ENCODE measurements at regions not wholly inside any gene's neighbourhood (a gene's known extent, or its start where the extent isn't known, plus 50 kb on each side); places are given as distances from the start of the nearest gene placed in this dataset.
A peak's percentile ranks its signal among the peaks of the same experiment; 100 is the strongest.

DNA sequence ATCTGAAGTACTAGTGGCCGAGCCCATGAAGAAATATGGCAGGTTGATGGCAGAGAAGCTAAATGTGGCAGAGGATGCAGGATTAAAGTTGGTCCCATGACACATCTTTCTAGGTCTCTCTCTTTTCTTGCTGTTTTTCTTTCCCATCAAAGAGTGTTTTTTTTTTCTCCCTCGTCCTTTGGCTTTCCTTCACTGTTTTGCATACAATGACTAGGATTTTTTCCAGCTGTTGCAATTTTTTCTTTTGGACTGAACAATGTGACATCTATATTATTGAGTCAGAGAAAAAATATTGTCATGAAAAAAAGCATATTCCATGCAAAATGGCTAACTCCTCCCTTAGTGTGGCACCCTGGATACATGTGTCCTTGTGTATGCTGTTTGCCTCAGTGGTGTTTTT lies 939.5 kb upstream of the FANCL start:
- Mint-ChIP-seq H3K4me1 (peaks cover 30% of the 10 kb centered on the region), H3K36me3 (ENCODE audit: low read depth) (no peaks in the 10 kb centered on the region), H3K4me3 (no peak overlapping the region), H3K9me3 (no peaks in the 10 kb centered on the region), H3K27ac (no peak overlapping the region), H3K27me3 (ENCODE audit: low read depth) (no peaks in the 10 kb centered on the region)
- TF ChIP-seq, protein P1, sequence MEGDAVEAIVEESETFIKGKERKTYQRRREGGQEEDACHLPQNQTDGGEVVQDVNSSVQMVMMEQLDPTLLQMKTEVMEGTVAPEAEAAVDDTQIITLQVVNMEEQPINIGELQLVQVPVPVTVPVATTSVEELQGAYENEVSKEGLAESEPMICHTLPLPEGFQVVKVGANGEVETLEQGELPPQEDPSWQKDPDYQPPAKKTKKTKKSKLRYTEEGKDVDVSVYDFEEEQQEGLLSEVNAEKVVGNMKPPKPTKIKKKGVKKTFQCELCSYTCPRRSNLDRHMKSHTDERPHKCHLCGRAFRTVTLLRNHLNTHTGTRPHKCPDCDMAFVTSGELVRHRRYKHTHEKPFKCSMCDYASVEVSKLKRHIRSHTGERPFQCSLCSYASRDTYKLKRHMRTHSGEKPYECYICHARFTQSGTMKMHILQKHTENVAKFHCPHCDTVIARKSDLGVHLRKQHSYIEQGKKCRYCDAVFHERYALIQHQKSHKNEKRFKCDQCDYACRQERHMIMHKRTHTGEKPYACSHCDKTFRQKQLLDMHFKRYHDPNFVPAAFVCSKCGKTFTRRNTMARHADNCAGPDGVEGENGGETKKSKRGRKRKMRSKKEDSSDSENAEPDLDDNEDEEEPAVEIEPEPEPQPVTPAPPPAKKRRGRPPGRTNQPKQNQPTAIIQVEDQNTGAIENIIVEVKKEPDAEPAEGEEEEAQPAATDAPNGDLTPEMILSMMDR (IDR thresholded peaks at IDR 0.05; ENCODE audit: unreplicated experiment in 3 of 3), result no peak

DNA sequence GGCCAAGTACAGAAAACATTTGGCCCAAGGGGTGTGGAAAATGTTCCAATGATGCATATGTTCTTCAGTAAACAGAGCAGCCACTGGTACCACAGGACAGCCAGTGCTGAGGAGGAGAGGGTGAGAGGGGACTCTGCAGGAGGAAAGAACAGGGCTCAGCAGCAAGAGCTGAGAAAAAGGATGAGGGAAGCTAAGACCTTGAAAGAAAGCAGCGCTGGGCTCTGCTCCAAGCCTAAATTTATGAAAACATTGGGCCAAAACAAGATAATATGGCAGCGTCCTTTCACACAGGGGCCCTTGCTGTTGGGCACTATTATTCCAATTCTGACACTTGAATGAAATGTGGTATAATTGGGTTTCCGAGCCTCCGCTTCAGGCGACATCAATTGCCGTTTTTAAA lies 939.0 kb upstream of the FANCL start:
- Mint-ChIP-seq H3K36me3 (ENCODE audit: low read depth) (no peaks in the 10 kb centered on the region), H3K27me3 (ENCODE audit: low read depth) (no peaks in the 10 kb centered on the region), H3K4me3 (no peak overlapping the region), H3K4me1 (peaks cover 30% of the 10 kb centered on the region), H3K9me3 (no peaks in the 10 kb centered on the region), H3K27ac (no peak overlapping the region)
- TF ChIP-seq, protein P1 (IDR thresholded peaks at IDR 0.05; ENCODE audit: unreplicated experiment in 3 of 3), result no peak

DNA sequence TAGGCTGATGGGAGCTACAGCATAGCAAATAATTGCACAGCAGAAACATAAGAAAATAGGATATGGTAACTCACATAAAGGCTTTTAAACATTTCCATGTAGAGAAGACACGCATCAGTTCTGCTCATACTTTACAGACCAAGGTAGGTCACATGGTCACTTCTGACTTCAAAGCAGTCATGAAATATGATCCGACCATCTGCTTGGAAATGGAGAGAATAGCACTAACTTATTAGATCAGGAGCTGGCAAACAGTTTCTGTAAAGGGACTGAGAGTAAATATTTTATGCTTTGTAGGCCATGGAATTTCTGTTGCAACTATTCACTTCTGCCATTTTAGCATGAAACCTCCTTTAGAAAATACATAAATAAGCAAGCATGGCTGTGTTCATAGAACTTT lies 936.6 kb upstream of the FANCL start:
- TF ChIP-seq, protein P1 (IDR thresholded peaks at IDR 0.05; ENCODE audit: unreplicated experiment in 3 of 3), result no peak
- H3K36me3 Mint-ChIP-seq (ENCODE audit: low read depth), result no peaks in the 10 kb centered on the region
- no peaks in the 10 kb centered on the region for H3K9me3 Mint-ChIP-seq
- no peak overlapping the region for H3K4me3 Mint-ChIP-seq
- peak overlapping the region in 1 of 3 experiments; percentile 36 for H3K27ac Mint-ChIP-seq
- H3K27me3 Mint-ChIP-seq (ENCODE audit: low read depth), result no peaks in the 10 kb centered on the region
- peaks cover 11% of the 10 kb centered on the region for H3K4me1 Mint-ChIP-seq

DNA sequence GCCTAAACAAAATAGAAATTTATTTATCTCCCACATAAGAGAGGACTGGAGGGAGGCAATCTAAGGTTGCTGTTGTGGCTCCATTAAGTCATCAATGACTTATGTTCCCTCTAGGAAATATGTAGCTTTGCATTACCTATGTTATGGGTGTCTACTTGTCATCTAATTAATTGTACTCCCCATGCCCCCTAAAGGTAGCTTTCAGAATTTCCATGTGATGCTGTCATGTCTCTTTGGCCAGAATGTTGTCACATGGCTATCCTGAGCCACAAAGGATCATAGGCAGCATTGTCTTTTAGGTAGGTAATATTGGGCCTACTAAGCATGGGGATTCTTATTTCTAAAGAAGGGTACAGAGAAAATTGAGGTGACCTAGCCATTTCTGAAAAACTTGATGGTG lies 935.6 kb upstream of the FANCL start:
- TF ChIP-seq, protein P1 (IDR thresholded peaks at IDR 0.05; ENCODE audit: unreplicated experiment in 3 of 3), result no peak
- Mint-ChIP-seq H3K9me3 (no peaks in the 10 kb centered on the region), H3K4me1 (peaks cover 11% of the 10 kb centered on the region), H3K36me3 (ENCODE audit: low read depth) (no peaks in the 10 kb centered on the region), H3K27me3 (ENCODE audit: low read depth) (no peaks in the 10 kb centered on the region), H3K4me3 (no peak overlapping the region), H3K27ac (no peak overlapping the region)

DNA sequence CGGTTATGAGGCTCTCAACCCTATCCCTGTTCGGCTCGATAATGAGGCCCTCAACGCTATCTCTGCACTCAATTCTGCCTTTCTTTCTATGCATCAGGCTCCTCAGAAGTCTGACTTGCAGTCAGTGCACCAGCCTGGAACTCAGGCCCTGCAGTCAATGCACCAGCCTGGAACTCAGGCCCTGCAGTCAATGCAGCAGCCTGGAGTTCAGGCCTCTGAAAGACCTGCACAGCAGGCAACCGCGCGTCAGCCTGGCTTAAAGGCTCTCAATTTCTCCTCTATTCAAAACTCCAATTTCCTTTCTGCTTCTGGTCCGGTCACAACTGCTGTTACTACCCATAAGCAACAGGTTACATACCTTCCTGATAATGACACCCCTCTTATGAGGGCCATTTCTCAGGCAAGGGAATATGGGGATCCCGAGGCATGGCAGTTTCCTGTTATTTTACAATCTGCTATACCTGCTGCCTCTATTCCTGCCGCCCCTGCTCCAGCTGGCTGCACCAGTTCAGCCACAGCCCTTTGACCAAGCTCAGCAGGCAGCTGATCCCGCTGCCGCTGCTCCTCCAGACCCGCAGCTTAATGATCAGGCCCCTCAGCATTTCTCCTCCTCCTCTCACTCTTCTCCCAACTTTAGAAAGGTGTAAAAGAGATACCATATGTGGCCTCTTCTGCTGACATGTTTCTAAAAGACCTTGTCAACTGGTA lies 933.6 kb upstream of the FANCL start:
- Mint-ChIP-seq H3K4me1 (peaks cover 5% of the 10 kb centered on the region), H3K27ac (no peak overlapping the region), H3K4me3 (no peak overlapping the region), H3K36me3 (ENCODE audit: low read depth) (no peaks in the 10 kb centered on the region), H3K27me3 (ENCODE audit: low read depth) (no peaks in the 10 kb centered on the region), H3K9me3 (no peaks in the 10 kb centered on the region)
- TF ChIP-seq, protein P1 (IDR thresholded peaks at IDR 0.05; ENCODE audit: unreplicated experiment in 3 of 3), result no peak

DNA sequence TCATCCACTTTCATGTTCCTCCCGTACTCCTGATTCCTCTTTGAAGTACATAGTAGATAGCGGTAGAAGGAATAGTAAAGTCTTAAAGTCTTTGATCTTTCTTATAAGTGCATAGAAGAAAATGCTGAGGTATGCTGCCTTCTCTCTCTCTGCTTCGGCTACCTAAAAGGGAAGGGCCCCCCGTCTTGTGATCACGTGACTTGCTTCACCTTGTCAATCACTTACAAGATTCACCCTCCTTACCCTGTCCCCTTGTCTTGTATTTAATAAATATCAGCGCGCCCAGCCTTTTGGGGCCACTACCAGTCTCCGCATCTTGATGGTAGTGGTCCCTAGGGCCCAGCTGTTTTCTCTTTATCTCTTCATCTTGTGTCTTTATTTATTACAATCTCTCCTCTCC lies 932.2 kb upstream of the FANCL start:
- Mint-ChIP-seq H3K4me3 (no peak overlapping the region), H3K36me3 (ENCODE audit: low read depth) (no peaks in the 10 kb centered on the region), H3K27ac (no peak overlapping the region), H3K4me1 (no peaks in the 10 kb centered on the region), H3K9me3 (no peaks in the 10 kb centered on the region), H3K27me3 (ENCODE audit: low read depth) (no peaks in the 10 kb centered on the region)
- TF ChIP-seq, protein P1 (IDR thresholded peaks at IDR 0.05; ENCODE audit: unreplicated experiment in 3 of 3), result no peak

All from nephron (organoid).